ENCODE measurements at regions not wholly inside any gene's neighbourhood (a gene's known extent, or its start where the extent isn't known, plus 50 kb on each side); places are given as distances from the start of the nearest gene placed in this dataset.

GRCh38 chr10:55272886-55273285 lies 471.9 kb upstream of the PCDH15 start:
- no peaks in the 10 kb centered on the region for H3K4me1 ChIP-seq
- no peak overlapping the region for H3K27ac ChIP-seq
- TF ChIP-seq EP300 (IDR thresholded peaks at IDR 0.05; ENCODE audit: low read depth) (no peak), POLR2AphosphoS5 (IDR thresholded peaks at IDR 0.05) (no peak)
- TF ChIP-seq, protein P1, sequence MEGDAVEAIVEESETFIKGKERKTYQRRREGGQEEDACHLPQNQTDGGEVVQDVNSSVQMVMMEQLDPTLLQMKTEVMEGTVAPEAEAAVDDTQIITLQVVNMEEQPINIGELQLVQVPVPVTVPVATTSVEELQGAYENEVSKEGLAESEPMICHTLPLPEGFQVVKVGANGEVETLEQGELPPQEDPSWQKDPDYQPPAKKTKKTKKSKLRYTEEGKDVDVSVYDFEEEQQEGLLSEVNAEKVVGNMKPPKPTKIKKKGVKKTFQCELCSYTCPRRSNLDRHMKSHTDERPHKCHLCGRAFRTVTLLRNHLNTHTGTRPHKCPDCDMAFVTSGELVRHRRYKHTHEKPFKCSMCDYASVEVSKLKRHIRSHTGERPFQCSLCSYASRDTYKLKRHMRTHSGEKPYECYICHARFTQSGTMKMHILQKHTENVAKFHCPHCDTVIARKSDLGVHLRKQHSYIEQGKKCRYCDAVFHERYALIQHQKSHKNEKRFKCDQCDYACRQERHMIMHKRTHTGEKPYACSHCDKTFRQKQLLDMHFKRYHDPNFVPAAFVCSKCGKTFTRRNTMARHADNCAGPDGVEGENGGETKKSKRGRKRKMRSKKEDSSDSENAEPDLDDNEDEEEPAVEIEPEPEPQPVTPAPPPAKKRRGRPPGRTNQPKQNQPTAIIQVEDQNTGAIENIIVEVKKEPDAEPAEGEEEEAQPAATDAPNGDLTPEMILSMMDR (IDR thresholded peaks at IDR 0.05): no peak
- H3K4me3 ChIP-seq: no peak overlapping the region
- no peaks in the 10 kb centered on the region for H3K36me3 ChIP-seq
- no peaks in the 10 kb centered on the region for H3K27me3 ChIP-seq
- in situ Hi-C loops (cut with MboI; ENCODE audit: low pct_ligation_motif_present in 1 of 4, low pct_unique_long_range_greater_than_20kb in 1 of 4, low sequenced_read_pairs in 3 of 4) (no loop called here), intact Hi-C loops (cut with DNase I; ENCODE audit: low total_unique reads) (no loop called here)
- H3K9me3 ChIP-seq: no peaks in the 10 kb centered on the region
- WGBS, 2 donors (ENCODE audit: low coverage in 1 of 2): 58 to 74% methylated on average over 3 of the region's 3 CpGs
- DNase-seq: no peak

DNA sequence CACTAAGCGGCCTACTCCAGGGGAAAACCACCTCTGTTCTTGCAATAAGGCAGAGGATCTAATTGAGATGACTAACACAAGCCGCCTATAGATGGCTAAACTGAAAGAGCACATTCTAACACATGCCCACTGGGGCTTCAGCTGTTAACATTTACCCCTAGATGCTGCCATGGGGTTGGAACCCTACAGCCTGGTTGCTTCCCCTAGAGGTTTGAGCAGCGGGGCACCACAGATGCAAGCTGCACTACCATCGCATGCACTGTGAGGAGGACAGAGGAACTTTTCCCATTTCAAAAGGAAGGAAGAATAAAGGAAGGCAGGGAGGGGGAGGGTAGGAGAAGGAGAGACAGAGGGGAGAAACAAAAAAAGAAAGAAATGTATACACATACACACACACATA lies 465.8 kb upstream of the PCDH15 start:
- WGBS, 2 donors (ENCODE audit: low coverage in 1 of 2): 84 to 92% methylated on average over 3 to 4 of the region's 4 CpGs
- Histone ChIP-seq H3K4me3 (no peak overlapping the region), H3K9me3 (no peaks in the 10 kb centered on the region), H3K27me3 (no peaks in the 10 kb centered on the region), H3K27ac (no peak overlapping the region), H3K36me3 (no peaks in the 10 kb centered on the region), H3K4me1 (no peaks in the 10 kb centered on the region)
- DNase-seq: no peak
- intact Hi-C loops (cut with DNase I; ENCODE audit: low total_unique reads) (loop anchor here (1.0 kb wide), 1 partner anchor 12 kb away; no protein-coding TSS in a partner anchor), in situ Hi-C loops (cut with MboI; ENCODE audit: low pct_ligation_motif_present in 1 of 4, low pct_unique_long_range_greater_than_20kb in 1 of 4, low sequenced_read_pairs in 3 of 4) (no loop called here)
- TF ChIP-seq, protein P1 (IDR thresholded peaks at IDR 0.05): no peak
- no peak for TF ChIP-seq POLR2A (IDR thresholded peaks at IDR 0.05)
- TF ChIP-seq EP300 (IDR thresholded peaks at IDR 0.05; ENCODE audit: low read depth): no peak
- TF ChIP-seq POLR2AphosphoS5 (IDR thresholded peaks at IDR 0.05): no peak

DNA sequence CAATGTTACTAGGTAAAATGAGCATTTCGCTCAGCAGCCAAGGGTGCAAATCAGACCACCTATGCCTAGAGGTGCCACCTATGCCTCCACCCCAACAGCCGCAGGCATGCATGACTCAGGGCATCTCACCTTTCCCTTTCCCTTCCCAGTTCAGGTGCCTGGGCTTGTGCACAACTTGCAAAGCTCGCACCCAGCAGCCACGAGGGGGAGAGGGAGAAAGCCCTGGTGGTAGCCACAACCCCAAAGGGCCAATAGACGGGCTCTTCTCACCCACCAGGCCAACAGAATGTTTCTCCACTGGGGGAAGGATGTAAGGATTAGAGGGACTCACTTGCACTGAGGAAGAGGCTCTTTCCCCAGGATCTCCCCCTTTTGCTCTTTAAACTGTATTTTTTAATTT lies 462.3 kb upstream of the PCDH15 start:
- no peak for DNase-seq
- Histone ChIP-seq H3K4me3 (no peak overlapping the region), H3K27me3 (no peaks in the 10 kb centered on the region), H3K27ac (no peak overlapping the region), H3K4me1 (no peaks in the 10 kb centered on the region), H3K36me3 (no peaks in the 10 kb centered on the region), H3K9me3 (no peaks in the 10 kb centered on the region)
- TF ChIP-seq, protein P1 (IDR thresholded peaks at IDR 0.05): no peak
- TF ChIP-seq EP300 (IDR thresholded peaks at IDR 0.05; ENCODE audit: low read depth) (no peak), POLR2A (IDR thresholded peaks at IDR 0.05) (no peak), POLR2AphosphoS5 (IDR thresholded peaks at IDR 0.05) (no peak)
- in situ Hi-C loops (cut with MboI; ENCODE audit: low pct_ligation_motif_present in 1 of 4, low pct_unique_long_range_greater_than_20kb in 1 of 4, low sequenced_read_pairs in 3 of 4): no loop called here
- WGBS, 2 donors (ENCODE audit: low coverage in 1 of 2): 72% methylated on average over 5 of the region's 5 CpGs; no CpG with 5 or more reads in 1 of the 2 donors
- intact Hi-C loops (cut with DNase I; ENCODE audit: low total_unique reads): no loop called here

- Histone ChIP-seq H3K9me3 (no peaks in the 10 kb centered on the region), H3K4me1 (no peaks in the 10 kb centered on the region), H3K36me3 (no peaks in the 10 kb centered on the region), H3K27me3 (no peaks in the 10 kb centered on the region), H3K4me3 (no peak overlapping the region), H3K27ac (no peak overlapping the region)
- in situ Hi-C loops (cut with MboI; ENCODE audit: low pct_ligation_motif_present in 1 of 4, low pct_unique_long_range_greater_than_20kb in 1 of 4, low sequenced_read_pairs in 3 of 4): no loop called here
- TF ChIP-seq POLR2AphosphoS5 (IDR thresholded peaks at IDR 0.05): no peak
- no peak for TF ChIP-seq EP300 (IDR thresholded peaks at IDR 0.05; ENCODE audit: low read depth)
- TF ChIP-seq POLR2A (IDR thresholded peaks at IDR 0.05): no peak
- TF ChIP-seq, protein P1 (IDR thresholded peaks at IDR 0.05): no peak
- WGBS, 2 donors (ENCODE audit: low coverage in 1 of 2): 65 to 69% methylated on average over 4 to 6 of the region's 6 CpGs
- intact Hi-C loops (cut with DNase I; ENCODE audit: low total_unique reads): no loop called here
- no peak for DNase-seq
These were observed 441.5 kb upstream of the PCDH15 start for GRCh38 chr10:55242544-55242943.
